ENCODE measurements at regions not wholly inside any gene's neighbourhood (a gene's known extent, or its start where the extent isn't known, plus 50 kb on each side); places are given as distances from the start of the nearest gene placed in this dataset.
A peak's percentile ranks its signal among the peaks of the same experiment; 100 is the strongest.
"Not testable (repeated sequence)": the region's sequence is repeated elsewhere in the genome, so short reads cannot be mapped to it uniquely, and the experiment has no call there.

GRCh38 chr19:21612403-21612872 lies 107.0 kb downstream of the ZNF429 start:
- no peak overlapping the region for H3K9ac ChIP-seq (ENCODE audit: low read depth, low read length)
- H3K27ac ChIP-seq (ENCODE audit: low read depth, low read length), result no peak overlapping the region
- WGBS, result 85% methylated on average over 1 of the region's 1 CpG

GRCh38 chr19:21611659-21612402 lies 106.4 kb downstream of the ZNF429 start:
- Histone ChIP-seq H3K4me1 (ENCODE audit: insufficient read depth, low read length) (no peaks in the 10 kb centered on the region), H3K4me3 (ENCODE audit: low read length) (no peak overlapping the region), H3K36me3 (ENCODE audit: insufficient read depth, low read length) (no peaks in the 10 kb centered on the region), H3K9me3 (ENCODE audit: insufficient read depth, low read depth, low read length) (peaks cover 10% of the 10 kb centered on the region), H3K9ac (ENCODE audit: low read depth, low read length) (no peak overlapping the region), H3K27ac (ENCODE audit: low read depth, low read length) (no peak overlapping the region), H3K27me3 (ENCODE audit: insufficient read depth, low read length) (no peaks in the 10 kb centered on the region)
- 52% methylated on average over 4 of the region's 4 CpGs for WGBS

More at GRCh38 chr19:21612403-21612872, 107.0 kb downstream of the ZNF429 start:
- H3K9me3 ChIP-seq (ENCODE audit: insufficient read depth, low read depth, low read length), result peaks cover 12% of the 10 kb centered on the region
- H3K4me1 ChIP-seq (ENCODE audit: insufficient read depth, low read length), result no peaks in the 10 kb centered on the region
- H3K36me3 ChIP-seq (ENCODE audit: insufficient read depth, low read length), result no peaks in the 10 kb centered on the region
- no peak overlapping the region for H3K4me3 ChIP-seq (ENCODE audit: low read length)
- H3K27me3 ChIP-seq (ENCODE audit: insufficient read depth, low read length), result no peaks in the 10 kb centered on the region

GRCh38 chr19:21610787-21611186 lies 105.4 kb downstream of the ZNF429 start:
- Histone ChIP-seq H3K27me3 (ENCODE audit: insufficient read depth, low read length) (no peaks in the 10 kb centered on the region), H3K27ac (ENCODE audit: low read depth, low read length) (no peak overlapping the region), H3K4me3 (ENCODE audit: low read length) (no peak overlapping the region), H3K9me3 (ENCODE audit: insufficient read depth, low read depth, low read length) (peaks cover 10% of the 10 kb centered on the region), H3K9ac (ENCODE audit: low read depth, low read length) (no peak overlapping the region), H3K36me3 (ENCODE audit: insufficient read depth, low read length) (no peaks in the 10 kb centered on the region), H3K4me1 (ENCODE audit: insufficient read depth, low read length) (no peaks in the 10 kb centered on the region)
- WGBS, result 94% methylated on average over 1 of the region's 1 CpG

- Histone ChIP-seq H3K27ac (ENCODE audit: low read depth, low read length) (no peak overlapping the region), H3K4me3 (ENCODE audit: low read length) (no peak overlapping the region), H3K9ac (ENCODE audit: low read depth, low read length) (no peak overlapping the region), H3K27me3 (ENCODE audit: insufficient read depth, low read length) (no peaks in the 10 kb centered on the region), H3K9me3 (ENCODE audit: insufficient read depth, low read depth, low read length) (peaks cover 10% of the 10 kb centered on the region), H3K36me3 (ENCODE audit: insufficient read depth, low read length) (no peaks in the 10 kb centered on the region), H3K4me1 (ENCODE audit: insufficient read depth, low read length) (peaks cover under 1% of the 10 kb centered on the region; the same call in 1 of the 2 replicates)
- WGBS, result 88% methylated on average over 3 of the region's 3 CpGs
These were observed 104.9 kb downstream of the ZNF429 start for GRCh38 chr19:21610341-21610740.

GRCh38 chr19:21608571-21608970 lies 103.2 kb downstream of the ZNF429 start:
- no peaks in the 10 kb centered on the region for H3K36me3 ChIP-seq (ENCODE audit: insufficient read depth, low read length)
- H3K4me3 ChIP-seq (ENCODE audit: low read length), result no peak overlapping the region
- WGBS, result 93% methylated on average over 2 of the region's 2 CpGs
- H3K4me1 ChIP-seq (ENCODE audit: insufficient read depth, low read length), result peaks cover 15% of the 10 kb centered on the region
- H3K9me3 ChIP-seq (ENCODE audit: insufficient read depth, low read depth, low read length), result peaks cover 8% of the 10 kb centered on the region
- no peak overlapping the region for H3K9ac ChIP-seq (ENCODE audit: low read depth, low read length)
- H3K27me3 ChIP-seq (ENCODE audit: insufficient read depth, low read length), result peaks cover 4% of the 10 kb centered on the region; the same call in 1 of the 2 replicates
- H3K27ac ChIP-seq (ENCODE audit: low read depth, low read length), result no peak overlapping the region

- no peak overlapping the region for H3K27ac ChIP-seq (ENCODE audit: low read depth, low read length)
- peaks cover 25% of the 10 kb centered on the region for H3K4me1 ChIP-seq (ENCODE audit: insufficient read depth, low read length)
- no peaks in the 10 kb centered on the region for H3K36me3 ChIP-seq (ENCODE audit: insufficient read depth, low read length)
- no peak overlapping the region for H3K9ac ChIP-seq (ENCODE audit: low read depth, low read length)
- 74% methylated on average over 4 of the region's 4 CpGs for WGBS
- H3K9me3 ChIP-seq (ENCODE audit: insufficient read depth, low read depth, low read length), result no peaks in the 10 kb centered on the region; the same call in 1 of the 2 replicates
- no peak overlapping the region for H3K4me3 ChIP-seq (ENCODE audit: low read length)
- H3K27me3 ChIP-seq (ENCODE audit: insufficient read depth, low read length), result peaks cover 4% of the 10 kb centered on the region; the same call in 1 of the 2 replicates
These were observed 102.0 kb downstream of the ZNF429 start for GRCh38 chr19:21607449-21607848.

- H3K27ac ChIP-seq (ENCODE audit: low read depth, low read length); H3K9ac ChIP-seq (ENCODE audit: low read depth, low read length); H3K36me3 ChIP-seq (ENCODE audit: insufficient read depth, low read length); H3K4me3 ChIP-seq (ENCODE audit: low read length); H3K9me3 ChIP-seq (ENCODE audit: insufficient read depth, low read depth, low read length); H3K27me3 ChIP-seq (ENCODE audit: insufficient read depth, low read length): not testable (repeated sequence)
- peaks cover 25% of the 10 kb centered on the region for H3K4me1 ChIP-seq (ENCODE audit: insufficient read depth, low read length)
- 87% methylated on average over 30 of the region's 31 CpGs for WGBS
These were observed 101.6 kb downstream of the ZNF429 start for GRCh38 chr19:21607011-21607410.

GRCh38 chr19:21606326-21606725 lies 100.9 kb downstream of the ZNF429 start:
- H3K27ac ChIP-seq (ENCODE audit: low read depth, low read length); H3K36me3 ChIP-seq (ENCODE audit: insufficient read depth, low read length); H3K9me3 ChIP-seq (ENCODE audit: insufficient read depth, low read depth, low read length); H3K27me3 ChIP-seq (ENCODE audit: insufficient read depth, low read length); H3K4me3 ChIP-seq (ENCODE audit: low read length); H3K9ac ChIP-seq (ENCODE audit: low read depth, low read length): not testable (repeated sequence)
- no CpG with 5 or more reads among the region's 5 CpGs for WGBS
- peaks cover 25% of the 10 kb centered on the region for H3K4me1 ChIP-seq (ENCODE audit: insufficient read depth, low read length)

GRCh38 chr19:21604951-21605476 lies 99.6 kb downstream of the ZNF429 start:
- peaks cover 35% of the 10 kb centered on the region for H3K4me1 ChIP-seq (ENCODE audit: insufficient read depth, low read length)
- H3K36me3 ChIP-seq (ENCODE audit: insufficient read depth, low read length), result no peaks in the 10 kb centered on the region
- H3K9ac ChIP-seq (ENCODE audit: low read depth, low read length), result no peak overlapping the region
- H3K9me3 ChIP-seq (ENCODE audit: insufficient read depth, low read depth, low read length), result peaks cover 3% of the 10 kb centered on the region; the same call in 1 of the 2 replicates
- 84% methylated on average over 8 of the region's 8 CpGs for WGBS
- H3K27me3 ChIP-seq (ENCODE audit: insufficient read depth, low read length), result peaks cover 4% of the 10 kb centered on the region; the same call in 1 of the 2 replicates
- H3K27ac ChIP-seq (ENCODE audit: low read depth, low read length), result peak overlapping the region; percentile 78; the same call in 1 of the 2 replicates
- H3K4me3 ChIP-seq (ENCODE audit: low read length), result peak overlapping the region; percentile 27; the same call in 1 of the 2 replicates
